ENCODE measurements at regions not wholly inside any gene's neighbourhood (a gene's known extent, or its start where the extent isn't known, plus 50 kb on each side); places are given as distances from the start of the nearest gene placed in this dataset.
"Not testable (repeated sequence)": the region's sequence is repeated elsewhere in the genome, so short reads cannot be mapped to it uniquely, and the experiment has no call there.

GRCh38 chr13:83681547-83681946 is 200.7 kb downstream of the SLITRK1 start:
- ATAC-seq: no peak
- H3K9me3 Mint-ChIP-seq: peaks cover 3% of the 10 kb centered on the region
- no peak overlapping the region for H3K27ac Mint-ChIP-seq
- no peaks in the 10 kb centered on the region for H3K4me1 Mint-ChIP-seq
- H3K36me3 Mint-ChIP-seq: no peaks in the 10 kb centered on the region
- no peaks in the 10 kb centered on the region for H3K27me3 Mint-ChIP-seq
- H3K4me3 Mint-ChIP-seq: no peak overlapping the region

GRCh38 chr13:83677985-83678384 is 204.3 kb downstream of the SLITRK1 start:
- ATAC-seq: no peak
- Mint-ChIP-seq H3K9me3 (peaks cover 3% of the 10 kb centered on the region), H3K4me3 (no peak overlapping the region), H3K27me3 (no peaks in the 10 kb centered on the region), H3K4me1 (no peaks in the 10 kb centered on the region), H3K27ac (no peak overlapping the region), H3K36me3 (no peaks in the 10 kb centered on the region)

GRCh38 chr13:83672612-83673011 is 209.7 kb downstream of the SLITRK1 start:
- H3K27me3 Mint-ChIP-seq: no peaks in the 10 kb centered on the region
- H3K9me3 Mint-ChIP-seq: peaks cover 8% of the 10 kb centered on the region
- H3K4me3 Mint-ChIP-seq: no peak overlapping the region
- H3K4me1 Mint-ChIP-seq: no peaks in the 10 kb centered on the region
- no peak overlapping the region for H3K27ac Mint-ChIP-seq
- H3K36me3 Mint-ChIP-seq: no peaks in the 10 kb centered on the region
- ATAC-seq: no peak

- peaks cover 12% of the 10 kb centered on the region for H3K9me3 Mint-ChIP-seq
- H3K27ac Mint-ChIP-seq: no peak overlapping the region
- ATAC-seq: no peak
Measured at GRCh38 chr13:83667606-83668005, 214.7 kb downstream of the SLITRK1 start.

GRCh38 chr13:83666141-83666540 is 216.1 kb downstream of the SLITRK1 start:
- peaks cover 12% of the 10 kb centered on the region for H3K9me3 Mint-ChIP-seq
- no peaks in the 10 kb centered on the region for H3K4me1 Mint-ChIP-seq
- no peaks in the 10 kb centered on the region for H3K36me3 Mint-ChIP-seq
- H3K4me3 Mint-ChIP-seq: no peak overlapping the region
- H3K27ac Mint-ChIP-seq: no peak overlapping the region
- ATAC-seq: no peak
- no peaks in the 10 kb centered on the region for H3K27me3 Mint-ChIP-seq

More at GRCh38 chr13:83667606-83668005, 214.7 kb downstream of the SLITRK1 start:
- H3K4me1 Mint-ChIP-seq: no peaks in the 10 kb centered on the region
- no peak overlapping the region for H3K4me3 Mint-ChIP-seq
- H3K27me3 Mint-ChIP-seq: no peaks in the 10 kb centered on the region
- no peaks in the 10 kb centered on the region for H3K36me3 Mint-ChIP-seq

- Mint-ChIP-seq H3K4me1 (no peaks in the 10 kb centered on the region), H3K27ac (no peak overlapping the region), H3K36me3 (no peaks in the 10 kb centered on the region), H3K27me3 (no peaks in the 10 kb centered on the region), H3K9me3 (peaks cover 4% of the 10 kb centered on the region), H3K4me3 (no peak overlapping the region)
- no peak for ATAC-seq
Measured at GRCh38 chr13:83657281-83657680, 225.0 kb downstream of the SLITRK1 start.

- H3K4me1 Mint-ChIP-seq, H3K36me3 Mint-ChIP-seq, H3K27me3 Mint-ChIP-seq, H3K4me3 Mint-ChIP-seq, H3K27ac Mint-ChIP-seq, ATAC-seq: not testable (repeated sequence)
- H3K9me3 Mint-ChIP-seq: peaks cover 14% of the 10 kb centered on the region
Measured at GRCh38 chr13:83642617-83643016, 239.7 kb downstream of the SLITRK1 start.

- Mint-ChIP-seq H3K4me3 (no peak overlapping the region), H3K27ac (no peak overlapping the region), H3K4me1 (no peaks in the 10 kb centered on the region), H3K27me3 (no peaks in the 10 kb centered on the region), H3K36me3 (no peaks in the 10 kb centered on the region), H3K9me3 (peaks cover 8% of the 10 kb centered on the region)
- no peak for ATAC-seq
Measured at GRCh38 chr13:83634601-83635000, 247.7 kb downstream of the SLITRK1 start.

GRCh38 chr13:83633746-83634145 is 248.5 kb downstream of the SLITRK1 start:
- Mint-ChIP-seq H3K27ac (no peak overlapping the region), H3K4me3 (no peak overlapping the region), H3K27me3 (no peaks in the 10 kb centered on the region), H3K9me3 (peaks cover 5% of the 10 kb centered on the region), H3K36me3 (no peaks in the 10 kb centered on the region), H3K4me1 (no peaks in the 10 kb centered on the region)
- no peak for ATAC-seq

- Mint-ChIP-seq H3K27me3 (no peaks in the 10 kb centered on the region), H3K4me3 (no peak overlapping the region), H3K4me1 (no peaks in the 10 kb centered on the region), H3K9me3 (peaks cover 7% of the 10 kb centered on the region), H3K27ac (no peak overlapping the region), H3K36me3 (no peaks in the 10 kb centered on the region)
- ATAC-seq: no peak
Measured at GRCh38 chr13:83622422-83622784, 259.9 kb downstream of the SLITRK1 start.

GRCh38 chr13:83621765-83622421 is 260.4 kb downstream of the SLITRK1 start:
- H3K4me1 Mint-ChIP-seq: no peaks in the 10 kb centered on the region
- no peaks in the 10 kb centered on the region for H3K27me3 Mint-ChIP-seq
- no peak overlapping the region for H3K4me3 Mint-ChIP-seq
- H3K9me3 Mint-ChIP-seq: peaks cover 7% of the 10 kb centered on the region
- no peak overlapping the region for H3K27ac Mint-ChIP-seq
- no peaks in the 10 kb centered on the region for H3K36me3 Mint-ChIP-seq
- ATAC-seq: no peak

- Mint-ChIP-seq H3K27me3 (no peaks in the 10 kb centered on the region), H3K27ac (no peak overlapping the region), H3K4me1 (no peaks in the 10 kb centered on the region), H3K9me3 (peaks cover 7% of the 10 kb centered on the region), H3K36me3 (no peaks in the 10 kb centered on the region), H3K4me3 (no peak overlapping the region)
- ATAC-seq: no peak
Measured at GRCh38 chr13:83620530-83621220, 261.6 kb downstream of the SLITRK1 start.

GRCh38 chr13:83618966-83619365 is 263.3 kb downstream of the SLITRK1 start:
- ATAC-seq: no peak
- H3K4me1 Mint-ChIP-seq: no peaks in the 10 kb centered on the region
- H3K27me3 Mint-ChIP-seq: no peaks in the 10 kb centered on the region
- peaks cover 10% of the 10 kb centered on the region for H3K9me3 Mint-ChIP-seq
- no peaks in the 10 kb centered on the region for H3K36me3 Mint-ChIP-seq
- H3K4me3 Mint-ChIP-seq: no peak overlapping the region
- no peak overlapping the region for H3K27ac Mint-ChIP-seq

- no peaks in the 10 kb centered on the region for H3K36me3 Mint-ChIP-seq
- H3K4me1 Mint-ChIP-seq: no peaks in the 10 kb centered on the region
- ATAC-seq: no peak
- H3K9me3 Mint-ChIP-seq: peaks cover 6% of the 10 kb centered on the region
- no peak overlapping the region for H3K4me3 Mint-ChIP-seq
- no peak overlapping the region for H3K27ac Mint-ChIP-seq
- H3K27me3 Mint-ChIP-seq: no peaks in the 10 kb centered on the region
Measured at GRCh38 chr13:83613524-83613923, 268.8 kb downstream of the SLITRK1 start.

GRCh38 chr13:83601539-83601938 is 280.7 kb downstream of the SLITRK1 start:
- Mint-ChIP-seq H3K36me3 (no peaks in the 10 kb centered on the region), H3K27ac (no peak overlapping the region), H3K27me3 (no peaks in the 10 kb centered on the region), H3K4me1 (no peaks in the 10 kb centered on the region), H3K9me3 (peaks cover 4% of the 10 kb centered on the region), H3K4me3 (no peak overlapping the region)
- no peak for ATAC-seq

- H3K27ac Mint-ChIP-seq: no peak overlapping the region
- peak; percentile 16 for ATAC-seq
- H3K4me3 Mint-ChIP-seq: no peak overlapping the region
- no peaks in the 10 kb centered on the region for H3K4me1 Mint-ChIP-seq
- no peaks in the 10 kb centered on the region for H3K36me3 Mint-ChIP-seq
- H3K9me3 Mint-ChIP-seq: peaks cover 3% of the 10 kb centered on the region
- H3K27me3 Mint-ChIP-seq: no peaks in the 10 kb centered on the region
Measured at GRCh38 chr13:83592095-83592494, 290.2 kb downstream of the SLITRK1 start.
